Progenitor cell of endocrine pancreas (in vitro differentiated cells): ENCODE measurements at regions not wholly inside any gene's neighbourhood (a gene's known extent, or its start where the extent isn't known, plus 50 kb on each side); places are given as distances from the start of the nearest gene placed in this dataset.

ENCODE experiments used
- DNase-seq: peaks from one replicate; pipeline ENCODE4 v3.0.0; 2021; ENCODE audit warnings: low spot score; ENCODE audit not compliant: unreplicated experiment
- H3K27ac Mint-ChIP-seq: 2 replicates; pipeline ENCODE4 v1.8.0; 2021; ENCODE audit warnings: mild to moderate bottlenecking, moderate library complexity, mixed read lengths
- H3K27me3 Mint-ChIP-seq: 2 replicates; pipeline ENCODE4 v1.8.0; 2021; ENCODE audit warnings: mixed read lengths
- H3K36me3 Mint-ChIP-seq: 2 replicates; pipeline ENCODE4 v1.8.0; 2022; ENCODE audit warnings: mixed read lengths; ENCODE audit not compliant: insufficient read depth
- H3K4me1 Mint-ChIP-seq: 2 replicates; pipeline ENCODE4 v1.8.0; 2021; ENCODE audit warnings: low read depth, mixed read lengths
- H3K4me3 Mint-ChIP-seq: 2 replicates; pipeline ENCODE4 v1.8.0; 2021; ENCODE audit warnings: low read depth, mild to moderate bottlenecking, moderate library complexity, mixed read lengths
- H3K9me3 Mint-ChIP-seq: 2 replicates; pipeline ENCODE4 v1.8.0; 2021; ENCODE audit warnings: low read depth, mixed read lengths
- CTCF ChIP-seq: fragments of 200-600 bp; sonication (generic); IDR thresholded peaks from one replicate; pipeline ENCODE4 v1.5.0; 2021; ENCODE audit warnings: antibody characterized with exemption, mild to moderate bottlenecking; ENCODE audit not compliant: unreplicated experiment

- TF ChIP-seq CTCF = no peak
- no peak overlapping the region for H3K4me3 Mint-ChIP-seq
- no peaks in the 10 kb centered on the region for H3K36me3 Mint-ChIP-seq
- peaks cover 1% of the 10 kb centered on the region for H3K9me3 Mint-ChIP-seq
- no peaks in the 10 kb centered on the region for H3K27me3 Mint-ChIP-seq
- no peak for DNase-seq
- no peak overlapping the region for H3K27ac Mint-ChIP-seq
- H3K4me1 Mint-ChIP-seq = no peaks in the 10 kb centered on the region
Measured at GRCh38 chr5:98458726-98459125, 314.7 kb upstream of the RGMB start.

- DNase-seq = no peak
- Mint-ChIP-seq H3K4me3 (no peak overlapping the region), H3K9me3 (peaks cover 5% of the 10 kb centered on the region), H3K27ac (no peak overlapping the region), H3K4me1 (no peaks in the 10 kb centered on the region), H3K36me3 (no peaks in the 10 kb centered on the region), H3K27me3 (no peaks in the 10 kb centered on the region)
- no peak for TF ChIP-seq CTCF
Measured at GRCh38 chr5:98460536-98460935, 312.9 kb upstream of the RGMB start.

DNA sequence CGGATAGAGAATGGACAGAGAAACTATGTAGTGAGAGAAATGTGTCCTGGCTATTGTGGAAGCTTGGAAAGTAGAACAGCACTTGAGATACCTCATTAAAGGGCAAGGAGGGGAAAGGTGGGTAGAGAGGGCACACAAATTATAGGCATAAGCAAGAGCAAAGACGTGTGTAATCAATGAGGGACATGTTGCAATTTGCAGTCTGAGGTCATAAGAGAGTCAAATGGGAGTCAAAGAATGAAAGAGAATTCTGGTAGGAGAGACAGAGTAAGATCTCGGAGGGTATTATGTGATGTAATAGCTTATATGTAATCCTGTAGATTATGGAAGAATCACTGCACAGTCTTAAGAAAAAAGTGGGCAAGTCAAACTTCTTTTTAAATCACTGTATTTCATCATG, 312.0 kb upstream of the RGMB start:
- H3K9me3 Mint-ChIP-seq = peaks cover 5% of the 10 kb centered on the region
- no peaks in the 10 kb centered on the region for H3K36me3 Mint-ChIP-seq
- no peak overlapping the region for H3K4me3 Mint-ChIP-seq
- H3K27me3 Mint-ChIP-seq = no peaks in the 10 kb centered on the region
- H3K27ac Mint-ChIP-seq = no peak overlapping the region
- no peak for DNase-seq
- no peaks in the 10 kb centered on the region for H3K4me1 Mint-ChIP-seq
- TF ChIP-seq CTCF = no peak

GRCh38 chr5:98463222-98463621, 310.2 kb upstream of the RGMB start:
- H3K4me1 Mint-ChIP-seq = no peaks in the 10 kb centered on the region
- no peak for DNase-seq
- H3K36me3 Mint-ChIP-seq = no peaks in the 10 kb centered on the region
- H3K9me3 Mint-ChIP-seq = peaks cover 5% of the 10 kb centered on the region
- no peak overlapping the region for H3K27ac Mint-ChIP-seq
- no peaks in the 10 kb centered on the region for H3K27me3 Mint-ChIP-seq
- H3K4me3 Mint-ChIP-seq = no peak overlapping the region
- no peak for TF ChIP-seq CTCF

DNA sequence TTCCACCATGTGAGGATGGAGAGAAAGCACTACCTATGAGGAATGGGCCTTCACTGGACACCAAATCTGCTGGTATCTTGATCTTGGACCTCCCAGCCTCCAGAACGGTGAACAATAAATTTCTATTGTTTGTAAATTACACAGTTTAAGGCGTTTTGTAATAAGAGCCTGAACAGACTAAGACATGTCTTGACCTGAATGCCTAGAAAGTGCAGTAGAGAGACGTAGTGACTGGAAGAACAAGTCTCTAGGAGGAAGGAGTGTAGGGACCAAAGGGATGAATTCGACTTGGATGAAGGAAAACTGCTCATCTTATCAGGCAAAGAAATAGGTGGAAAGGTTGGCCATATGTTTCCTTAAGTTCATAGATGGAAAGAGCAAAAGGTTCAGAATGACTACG, 309.8 kb upstream of the RGMB start:
- H3K9me3 Mint-ChIP-seq = peaks cover 5% of the 10 kb centered on the region
- no peak overlapping the region for H3K4me3 Mint-ChIP-seq
- no peaks in the 10 kb centered on the region for H3K27me3 Mint-ChIP-seq
- no peaks in the 10 kb centered on the region for H3K4me1 Mint-ChIP-seq
- DNase-seq = no peak
- no peak overlapping the region for H3K27ac Mint-ChIP-seq
- H3K36me3 Mint-ChIP-seq = no peaks in the 10 kb centered on the region
- no peak for TF ChIP-seq CTCF
